KG1 (cell line): ENCODE measurements at regions not wholly inside any gene's neighbourhood (a gene's known extent, or its start where the extent isn't known, plus 50 kb on each side); places are given as distances from the start of the nearest gene placed in this dataset.

Experiments used
- DNase-seq: peaks from one replicate; lab custom pipeline; 2025; lab: John Stamatoyannopoulos, UW

- DNase-seq, result no peak
Measured at GRCh38 chr17:33352526-33352925, 59.4 kb upstream of the ASIC2 start.

- DNase-seq, result no peak
Measured at GRCh38 chr17:33356266-33356665, 63.2 kb upstream of the ASIC2 start.

- no peak for DNase-seq
Measured at GRCh38 chr17:33363475-33363874, 70.4 kb upstream of the ASIC2 start.

- no peak for DNase-seq
Measured at GRCh38 chr17:33366960-33367359, 73.9 kb upstream of the ASIC2 start.

- no peak for DNase-seq
Measured at GRCh38 chr17:33369149-33369548, 76.1 kb upstream of the ASIC2 start.

GRCh38 chr17:33369876-33370275 lies 76.8 kb upstream of the ASIC2 start:
- DNase-seq, result no peak

GRCh38 chr17:33370401-33370800 lies 77.3 kb upstream of the ASIC2 start:
- DNase-seq, result no peak

- DNase-seq, result no peak
Measured at GRCh38 chr17:33371377-33371776, 78.3 kb upstream of the ASIC2 start.

- no peak for DNase-seq
Measured at GRCh38 chr17:33373273-33373672, 80.2 kb upstream of the ASIC2 start.

GRCh38 chr17:33375103-33375502 lies 82.0 kb upstream of the ASIC2 start:
- DNase-seq, result no peak

- DNase-seq, result no peak
Measured at GRCh38 chr17:33375783-33376182, 82.7 kb upstream of the ASIC2 start.

- DNase-seq, result no peak
Measured at GRCh38 chr17:33377837-33378595, 84.9 kb upstream of the ASIC2 start.

- DNase-seq, result no peak
Measured at GRCh38 chr17:33381201-33381600, 88.1 kb upstream of the ASIC2 start.

- DNase-seq, result no peak
Measured at GRCh38 chr17:33383488-33384023, 90.5 kb upstream of the ASIC2 start.

GRCh38 chr17:33385133-33385532 lies 92.0 kb upstream of the ASIC2 start:
- no peak for DNase-seq

GRCh38 chr17:33385713-33386112 lies 92.6 kb upstream of the ASIC2 start:
- DNase-seq, result no peak

GRCh38 chr17:33387406-33387805 lies 94.3 kb upstream of the ASIC2 start:
- DNase-seq, result no peak

GRCh38 chr17:33389504-33390135 lies 96.5 kb upstream of the ASIC2 start:
- no peak for DNase-seq

- DNase-seq, result no peak
Measured at GRCh38 chr17:33390479-33391176, 97.5 kb upstream of the ASIC2 start.

GRCh38 chr17:33396818-33397217 lies 103.7 kb upstream of the ASIC2 start:
- no peak for DNase-seq

GRCh38 chr17:33398386-33398785 lies 105.3 kb upstream of the ASIC2 start:
- DNase-seq, result no peak

- no peak for DNase-seq
Measured at GRCh38 chr17:33401249-33401648, 108.2 kb upstream of the ASIC2 start.

GRCh38 chr17:33403194-33403593 lies 110.1 kb upstream of the ASIC2 start:
- DNase-seq, result no peak
